OCI-LY7 (cell line): ENCODE measurements at regions not wholly inside any gene's neighbourhood (a gene's known extent, or its start where the extent isn't known, plus 50 kb on each side); places are given as distances from the start of the nearest gene placed in this dataset.

Experiments used
- EZH2phosphoT487 ChIP-seq: fragments of 200-600 bp; sonication (generic); IDR thresholded peaks from 2 replicates; pipeline ENCODE4 v1.6.1; 2018; ENCODE audit warnings: low read depth, borderline replicate concordance, mild to moderate bottlenecking, mixed run types, antibody characterized with exemption, low read length, moderate library complexity, mixed read lengths
- TF ChIP-seq, protein P1 (sequence below): fragments of 200-600 bp; sonication (generic); conservative IDR thresholded peaks from 2 replicates; pipeline ENCODE4 v1.5.1; 2014; ENCODE audit warnings: mild to moderate bottlenecking, antibody characterized with exemption, low read length, moderate library complexity, mixed read lengths

- TF ChIP-seq, protein P1, sequence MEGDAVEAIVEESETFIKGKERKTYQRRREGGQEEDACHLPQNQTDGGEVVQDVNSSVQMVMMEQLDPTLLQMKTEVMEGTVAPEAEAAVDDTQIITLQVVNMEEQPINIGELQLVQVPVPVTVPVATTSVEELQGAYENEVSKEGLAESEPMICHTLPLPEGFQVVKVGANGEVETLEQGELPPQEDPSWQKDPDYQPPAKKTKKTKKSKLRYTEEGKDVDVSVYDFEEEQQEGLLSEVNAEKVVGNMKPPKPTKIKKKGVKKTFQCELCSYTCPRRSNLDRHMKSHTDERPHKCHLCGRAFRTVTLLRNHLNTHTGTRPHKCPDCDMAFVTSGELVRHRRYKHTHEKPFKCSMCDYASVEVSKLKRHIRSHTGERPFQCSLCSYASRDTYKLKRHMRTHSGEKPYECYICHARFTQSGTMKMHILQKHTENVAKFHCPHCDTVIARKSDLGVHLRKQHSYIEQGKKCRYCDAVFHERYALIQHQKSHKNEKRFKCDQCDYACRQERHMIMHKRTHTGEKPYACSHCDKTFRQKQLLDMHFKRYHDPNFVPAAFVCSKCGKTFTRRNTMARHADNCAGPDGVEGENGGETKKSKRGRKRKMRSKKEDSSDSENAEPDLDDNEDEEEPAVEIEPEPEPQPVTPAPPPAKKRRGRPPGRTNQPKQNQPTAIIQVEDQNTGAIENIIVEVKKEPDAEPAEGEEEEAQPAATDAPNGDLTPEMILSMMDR: no peak
- TF ChIP-seq EZH2phosphoT487: no peak
These were observed 1491.2 kb downstream of the STIM2 start for GRCh38 chr4:28351826-28352225.
